Vagina (tissue), 2 donors: ENCODE measurements at regions not wholly inside any gene's neighbourhood (a gene's known extent, or its start where the extent isn't known, plus 50 kb on each side); places are given as distances from the start of the nearest gene placed in this dataset.

Source experiments
- CTCF ChIP-seq, 3 experiments: fragments of 450-650 bp in 2 of 3; fragments of 200-600 bp in 1 of 3; sonication (generic) in 1 of 3; IDR thresholded peaks; one replicate each; pipeline ENCODE4 v1.5.1; 2017 to 2019; ENCODE audit warnings: antibody characterized with exemption in 3 of 3, mild to moderate bottlenecking in 2 of 3, moderate library complexity in 2 of 3
- POLR2AphosphoS5 ChIP-seq, 2 donors: sonication (generic); formaldehyde crosslinking; IDR thresholded peaks; one replicate each; pipeline ENCODE4 v1.9.0; 2017; ENCODE audit warnings: antibody characterized with exemption in 2 of 2, mild to moderate bottlenecking in 2 of 2, low read depth in 1 of 2; ENCODE audit not compliant: insufficient read depth in 1 of 2

DNA sequence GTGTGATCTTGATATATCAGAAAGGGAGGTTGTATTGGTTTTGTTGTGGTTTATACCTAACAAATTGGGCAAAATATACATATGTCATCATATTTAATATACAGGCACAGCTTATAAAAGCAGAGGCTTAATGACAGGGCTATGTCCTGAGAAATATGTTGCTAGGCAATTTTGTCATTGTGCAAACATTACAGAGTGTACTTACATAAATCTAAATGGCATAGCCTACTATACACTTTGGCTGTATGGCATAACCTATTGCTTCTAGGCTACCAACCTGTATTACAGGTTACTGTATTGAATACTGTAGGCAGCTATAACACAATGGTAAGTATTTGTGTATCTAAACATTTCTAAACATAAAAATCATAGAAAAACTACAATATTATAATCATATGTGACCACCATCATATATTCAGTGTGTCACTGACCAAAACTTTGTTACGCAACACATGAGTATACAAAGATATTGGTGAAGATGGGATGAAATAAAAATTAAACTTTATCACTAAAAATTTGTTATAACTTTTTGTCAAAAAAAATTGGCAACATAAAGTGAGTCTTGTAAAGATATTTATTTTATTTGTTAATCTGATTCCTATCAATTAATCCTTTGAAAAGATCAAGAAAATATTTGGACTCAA is 414.0 kb upstream of the HS3ST1 start:
- TF ChIP-seq CTCF (IDR thresholded peaks at IDR 0.05) (no peak), POLR2AphosphoS5 (IDR thresholded peaks at IDR 0.05; ENCODE audit: insufficient read depth in 1 of 2, low read depth in 1 of 2) (no peak)
